Right lobe of liver (tissue), 4 donors: ENCODE measurements at regions not wholly inside any gene's neighbourhood (a gene's known extent, or its start where the extent isn't known, plus 50 kb on each side); places are given as distances from the start of the nearest gene placed in this dataset.

Experiments used
- CTCF ChIP-seq, 4 donors: fragments of 200-600 bp in 3 of 4; fragments of 450-650 bp in 1 of 4; IDR thresholded peaks; one replicate each; pipeline versions ENCODE4 v1.5.1 to v1.8.0; 2016 to 2022; ENCODE audit warnings: antibody characterized with exemption in 4 of 4, mild to moderate bottlenecking in 2 of 4
- POLR2A ChIP-seq: fragments of 450-650 bp; IDR thresholded peaks from one replicate; pipeline ENCODE4 v1.6.1; 2017; ENCODE audit warnings: antibody characterized with exemption, mild to moderate bottlenecking
- donor health status: DM: no; HTN: no; CAD: no.
- donor health status: DM: no; HTN: no; CAD: no.
- donor health status: DM: no; HTN: yes; CAD: no.

- TF ChIP-seq CTCF (IDR thresholded peaks at IDR 0.05) (no peak), POLR2A (no peak)
These were observed 1615.5 kb upstream of the PCDH7 start for GRCh38 chr4:29104694-29105093.
